IMR-90 (cell line): ENCODE measurements at regions not wholly inside any gene's neighbourhood (a gene's known extent, or its start where the extent isn't known, plus 50 kb on each side); places are given as distances from the start of the nearest gene placed in this dataset.

Experiments
- ATAC-seq: fragments of 200-7000 bp; cut with Tn5 transposase; 2 replicates; pipeline ENCODE4 v1.9.1; 2020; ENCODE audit warnings: low read depth, mild to moderate bottlenecking, moderate library complexity
- BruUV-seq: library from RNA; stranded (reverse); fragments of 400-500 nt; replicated peaks from 2 replicates; lab custom pipeline; 2021; lab: Mats Ljungman, UMichigan
- CTCF ChIA-PET: fragments of 300-600 bp; formaldehyde crosslinking; extraction: SDS; loops from one replicate; lab custom pipeline; 2021; ENCODE audit warnings: antibody characterized with exemption; lab: Yijun Ruan, JAX
- POLR2A ChIA-PET: fragments of 300-600 bp; sonication (Branson Sonifier 250); formaldehyde crosslinking; loops from one replicate; lab custom pipeline; 2022; ENCODE audit warnings: antibody characterized with exemption; ENCODE audit not compliant: unreplicated experiment; lab: Charles Lee
- DNase-seq: peaks from one replicate; pipeline ENCODE4 v3.0.0; 2013
- H2AFZ ChIP-seq: replicated peaks from 2 replicates; pipeline ENCODE3; 2013; ENCODE audit warnings: low read length, mild to moderate bottlenecking; ENCODE audit not compliant: poor library complexity
- H2AK5ac ChIP-seq: 2 replicates; pipeline ENCODE4 v1.6.1; 2013; ENCODE audit warnings: low read depth, low read length, inconsistent platforms
- H2AK9ac ChIP-seq: replicated peaks from 2 replicates; pipeline ENCODE3; 2013; ENCODE audit warnings: mild to moderate bottlenecking, low read depth, low read length, moderate library complexity; ENCODE audit not compliant: poor library complexity
- H2BK120ac ChIP-seq: 2 replicates; pipeline ENCODE4 v1.6.1; 2013; ENCODE audit warnings: low read depth, low read length, inconsistent platforms
- H2BK15ac ChIP-seq: 3 replicates; pipeline ENCODE4 v1.6.1; 2013; ENCODE audit warnings: low read depth, low read length, inconsistent platforms
- H2BK20ac ChIP-seq: 2 replicates; pipeline ENCODE4 v1.6.1; 2013; ENCODE audit warnings: low read depth, mild to moderate bottlenecking, inconsistent platforms, low read length, moderate library complexity
- H2BK5ac ChIP-seq: 2 replicates; pipeline ENCODE4 v1.6.1; 2013; ENCODE audit warnings: mild to moderate bottlenecking, low read depth, low read length, inconsistent platforms; ENCODE audit not compliant: poor library complexity, severe bottlenecking
- H3K14ac ChIP-seq: replicated peaks from 2 replicates; pipeline ENCODE4 v1.6.1; 2013; ENCODE audit warnings: low read depth, low read length, inconsistent platforms
- H3K18ac ChIP-seq: 2 replicates; pipeline ENCODE4 v1.6.1; 2013; ENCODE audit warnings: low read depth, low read length, control low read depth
- H3K23ac ChIP-seq: 2 replicates; pipeline ENCODE4 v1.6.1; 2013; ENCODE audit warnings: low read depth, low read length, inconsistent platforms
- H3K27ac ChIP-seq: 2 replicates; pipeline ENCODE4 v1.5.1; 2013; ENCODE audit warnings: mild to moderate bottlenecking, control low read depth, low read length; ENCODE audit not compliant: insufficient read depth
- H3K27me3 ChIP-seq: 2 replicates; pipeline ENCODE4 v1.6.1; 2013; ENCODE audit warnings: low read length; ENCODE audit not compliant: control insufficient read depth, insufficient read depth
- H3K36me3 ChIP-seq: 2 replicates; pipeline ENCODE4 v1.6.1; 2013; ENCODE audit warnings: low read length, mixed read lengths; ENCODE audit not compliant: control insufficient read depth, insufficient read depth
- H3K4ac ChIP-seq: 2 replicates; pipeline ENCODE4 v1.6.1; 2013; ENCODE audit warnings: low read depth, low read length, inconsistent platforms
- H3K4me1 ChIP-seq: 2 replicates; pipeline ENCODE4 v1.6.1; 2013; ENCODE audit warnings: low read length, mixed read lengths; ENCODE audit not compliant: control insufficient read depth, insufficient read depth
- H3K4me2 ChIP-seq: 2 replicates; pipeline ENCODE4 v1.6.1; 2013; ENCODE audit warnings: low read depth, mild to moderate bottlenecking, control low read depth, low read length, moderate library complexity
- H3K4me3 ChIP-seq: 2 replicates; pipeline ENCODE4 v1.5.1; 2013; ENCODE audit warnings: low read depth, mild to moderate bottlenecking, control low read depth, low read length, moderate library complexity; ENCODE audit not compliant: insufficient read depth
- H3K56ac ChIP-seq: 2 replicates; pipeline ENCODE4 v1.6.1; 2013; ENCODE audit warnings: low read length, inconsistent platforms; ENCODE audit not compliant: insufficient read depth; ENCODE audit errors: extremely low read depth
- H3K79me1 ChIP-seq, 2 experiments: 2 replicates each; pipeline ENCODE4 v1.6.1; 2013; ENCODE audit warnings: low read length in 2 of 2, inconsistent platforms in 1 of 2, low read depth in 1 of 2
- H3K9ac ChIP-seq: 2 replicates; pipeline ENCODE4 v1.6.1; 2013; ENCODE audit warnings: low read depth, low read length, control low read depth
- H3K9me1 ChIP-seq: 2 replicates; pipeline ENCODE4 v1.6.1; 2013; ENCODE audit warnings: low read length, inconsistent platforms; ENCODE audit not compliant: insufficient read depth
- H3K9me3 ChIP-seq: 2 replicates; pipeline ENCODE4 v1.6.1; 2013; ENCODE audit warnings: low read length; ENCODE audit not compliant: control insufficient read depth, insufficient read depth
- H4K20me1 ChIP-seq: 2 replicates; pipeline ENCODE4 v1.6.1; 2013; ENCODE audit warnings: low read length, inconsistent platforms; ENCODE audit not compliant: insufficient read depth
- H4K5ac ChIP-seq: 2 replicates; pipeline ENCODE4 v1.6.1; 2013; ENCODE audit warnings: mild to moderate bottlenecking, low read depth, low read length, control low read depth
- H4K8ac ChIP-seq, 2 experiments: 2 replicates each; pipeline ENCODE4 v1.6.1; 2013; ENCODE audit warnings: low read depth in 2 of 2, low read length in 2 of 2, control low read depth in 1 of 2, inconsistent platforms in 1 of 2
- H4K91ac ChIP-seq: 2 replicates; pipeline ENCODE4 v1.6.1; 2013; ENCODE audit warnings: low read depth, low read length, inconsistent platforms; ENCODE audit not compliant: insufficient read depth
- CHD1 ChIP-seq: IDR thresholded peaks from 2 replicates; pipeline ENCODE4 v1.6.1; 2012; ENCODE audit warnings: low read depth, low read length, improper control_type of control experiment
- ELK1 ChIP-seq: fragments of 150-350 bp; IDR thresholded peaks from 2 replicates; pipeline ENCODE4 v1.6.1; 2016; ENCODE audit warnings: low read depth, mild to moderate bottlenecking, low read length, moderate library complexity, borderline replicate concordance
- FOS ChIP-seq: fragments of 150-350 bp; IDR thresholded peaks from 2 replicates; pipeline ENCODE4 v1.6.1; 2016; ENCODE audit warnings: low read depth, low read length
- MAFK ChIP-seq: IDR thresholded peaks from 2 replicates; pipeline ENCODE4 v1.6.1; 2012; ENCODE audit warnings: low read depth, low read length, improper control_type of control experiment
- MAZ ChIP-seq: IDR thresholded peaks from 2 replicates; pipeline ENCODE4 v1.6.1; 2012; ENCODE audit warnings: low read depth, mild to moderate bottlenecking, low read length, improper control_type of control experiment, moderate library complexity, borderline replicate concordance
- NFE2L2 ChIP-seq: fragments of 150-350 bp; IDR thresholded peaks from 2 replicates; pipeline ENCODE4 v1.6.1; 2016; ENCODE audit warnings: low read depth, mild to moderate bottlenecking, low read length
- POLR2A ChIP-seq: IDR thresholded peaks from 2 replicates; pipeline ENCODE4 v1.6.1; 2012; ENCODE audit warnings: mild to moderate bottlenecking, low read depth, low read length
- RCOR1 ChIP-seq: IDR thresholded peaks from 2 replicates; pipeline ENCODE4 v1.6.1; 2012; ENCODE audit warnings: mild to moderate bottlenecking, low read length, improper control_type of control experiment; ENCODE audit not compliant: insufficient replicate concordance
- SMC3 ChIP-seq: fragments of 150-350 bp; IDR thresholded peaks from 2 replicates; pipeline ENCODE4 v1.6.1; 2016; ENCODE audit warnings: low read depth, mild to moderate bottlenecking, antibody characterized with exemption, low read length, moderate library complexity
- WGBS, 2 experiments: methylation state at CpG; one replicate each; pipeline versions ENCODE4 v1.1.5 to v1.1.7; 2013; ENCODE audit warnings: missing lambda C conversion rate in 2 of 2; ENCODE audit not compliant: insufficient read length in 1 of 2; ENCODE audit errors: extremely low coverage in 2 of 2; 5-methylcytosine and 5-hydroxymethylcytosine counted together
- dilution Hi-C: fragments of 300-500 bp; cut with HindIII; formaldehyde crosslinking; loops from one replicate; pipeline ENCODE4 v1.14.3; 2018; ENCODE audit warnings: low sequenced_read_pairs; ENCODE audit not compliant: unreplicated experiment
- in situ Hi-C: fragments of 300-500 bp; cut with MboI; formaldehyde crosslinking; loops from 3 replicates; pipeline ENCODE4 v1.14.3; 2019; ENCODE audit warnings: low sequenced_read_pairs, inconsistent platforms, mixed read lengths
- intact Hi-C: fragments of 100-400 bp; cut with micrococcal nuclease; formaldehyde crosslinking; loops from 2 replicates; pipeline ENCODE4 v1.10.0; 2022
- TF ChIP-seq, protein P1 (sequence below): conservative IDR thresholded peaks from 2 replicates; pipeline ENCODE4 v1.5.1; 2012; ENCODE audit warnings: mild to moderate bottlenecking, low read depth, low read length, improper control_type of control experiment

DNA sequence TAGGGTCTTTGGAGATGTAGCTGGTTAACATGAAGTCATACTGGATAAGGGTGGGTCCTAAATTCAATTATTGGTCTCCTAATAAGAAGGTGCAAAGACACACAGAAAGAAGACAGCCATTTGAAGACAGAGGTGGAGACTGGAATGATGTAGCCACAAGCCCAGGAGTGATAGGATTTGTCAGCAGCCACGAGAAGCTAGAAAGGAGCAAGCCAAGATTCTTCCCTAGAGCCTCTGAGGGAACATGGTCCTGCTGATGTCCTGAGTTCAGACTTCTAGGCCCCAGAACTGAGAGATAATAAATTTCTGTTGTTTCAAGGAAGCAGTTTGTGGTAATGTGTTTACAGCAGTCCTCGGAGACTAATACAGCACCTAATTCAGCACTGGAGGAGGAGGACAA lies 203.3 kb upstream of the SRRM4 start:
- no peaks in the 10 kb centered on the region for H3K27me3 ChIP-seq
- H4K8ac ChIP-seq: no peak overlapping the region
- H3K9me1 ChIP-seq: no peaks in the 10 kb centered on the region
- H3K4me1 ChIP-seq: no peaks in the 10 kb centered on the region
- ChIA-PET CTCF (no interaction called here), POLR2A (no interaction called here)
- H4K20me1 ChIP-seq: no peaks in the 10 kb centered on the region
- dilution Hi-C loops: no loop called here
- no peak overlapping the region for H4K5ac ChIP-seq
- no peak overlapping the region for H3K27ac ChIP-seq
- no peak overlapping the region for H2BK15ac ChIP-seq
- H2BK5ac ChIP-seq: no peak overlapping the region
- H3K4me2 ChIP-seq: no peak overlapping the region
- H2AFZ ChIP-seq: no peak overlapping the region
- DNase-seq: no peak
- no peak overlapping the region for H3K4ac ChIP-seq
- H2AK9ac ChIP-seq: no peak overlapping the region
- H2BK20ac ChIP-seq: no peak overlapping the region
- 0% methylated on average over 1 of the region's 2 CpGs; no CpG with 5 or more reads in 1 of the 2 experiments for WGBS, 2 experiments
- intact Hi-C loops: no loop called here
- peaks cover 26% of the 10 kb centered on the region for H3K9me3 ChIP-seq
- no peak for TF ChIP-seq CHD1
- TF ChIP-seq MAZ: no peak
- no peak for TF ChIP-seq MAFK
- no peak for TF ChIP-seq SMC3
- TF ChIP-seq RCOR1: no peak
- TF ChIP-seq, protein P1, sequence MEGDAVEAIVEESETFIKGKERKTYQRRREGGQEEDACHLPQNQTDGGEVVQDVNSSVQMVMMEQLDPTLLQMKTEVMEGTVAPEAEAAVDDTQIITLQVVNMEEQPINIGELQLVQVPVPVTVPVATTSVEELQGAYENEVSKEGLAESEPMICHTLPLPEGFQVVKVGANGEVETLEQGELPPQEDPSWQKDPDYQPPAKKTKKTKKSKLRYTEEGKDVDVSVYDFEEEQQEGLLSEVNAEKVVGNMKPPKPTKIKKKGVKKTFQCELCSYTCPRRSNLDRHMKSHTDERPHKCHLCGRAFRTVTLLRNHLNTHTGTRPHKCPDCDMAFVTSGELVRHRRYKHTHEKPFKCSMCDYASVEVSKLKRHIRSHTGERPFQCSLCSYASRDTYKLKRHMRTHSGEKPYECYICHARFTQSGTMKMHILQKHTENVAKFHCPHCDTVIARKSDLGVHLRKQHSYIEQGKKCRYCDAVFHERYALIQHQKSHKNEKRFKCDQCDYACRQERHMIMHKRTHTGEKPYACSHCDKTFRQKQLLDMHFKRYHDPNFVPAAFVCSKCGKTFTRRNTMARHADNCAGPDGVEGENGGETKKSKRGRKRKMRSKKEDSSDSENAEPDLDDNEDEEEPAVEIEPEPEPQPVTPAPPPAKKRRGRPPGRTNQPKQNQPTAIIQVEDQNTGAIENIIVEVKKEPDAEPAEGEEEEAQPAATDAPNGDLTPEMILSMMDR: no peak
- no peak for TF ChIP-seq NFE2L2
- TF ChIP-seq ELK1: no peak
- no peak for TF ChIP-seq POLR2A
- no peak for TF ChIP-seq FOS
- in situ Hi-C loops: no loop called here
- no peak overlapping the region for H3K4me3 ChIP-seq
- ATAC-seq: no peak
- no peak overlapping the region for H3K23ac ChIP-seq
- H3K79me1 ChIP-seq: no peaks in the 10 kb centered on the region
- H3K18ac ChIP-seq: no peak overlapping the region
- H4K91ac ChIP-seq: no peak overlapping the region
- no peak overlapping the region for H2AK5ac ChIP-seq
- H3K56ac ChIP-seq: no peak overlapping the region
- no peaks in the 10 kb centered on the region for H3K36me3 ChIP-seq
- no peak overlapping the region for H3K9ac ChIP-seq
- no TSS peak for BruUV-seq
- H3K14ac ChIP-seq: no peak overlapping the region
- no peak overlapping the region for H2BK120ac ChIP-seq
